Activated naive CD4-positive, alpha-beta T cell treated with anti-CD3 and anti-CD28 coated beads, Interleukin-2, amount 50 U/mL, for 72 hours (primary cell): ENCODE measurements at regions not wholly inside any gene's neighbourhood (a gene's known extent, or its start where the extent isn't known, plus 50 kb on each side); places are given as distances from the start of the nearest gene placed in this dataset.
"Not testable (repeated sequence)": the region's sequence is repeated elsewhere in the genome, so short reads cannot be mapped to it uniquely, and the experiment has no call there.

Experiments
- ATAC-seq, 2 donors: fragments of 150-1000 bp; cut with Tn5 transposase; 2 replicates each; pipeline ENCODE4 v1.10.0; 2021; ENCODE audit warnings: mild to moderate bottlenecking in 2 of 2, moderate library complexity in 2 of 2
- DNase-seq, 2 donors: peaks; one replicate each; pipeline ENCODE4 v3.0.0; 2021 to 2022; ENCODE audit warnings: low spot score in 2 of 2
- H3K27ac Mint-ChIP-seq, 2 donors: one replicate each; pipeline ENCODE4 v1.8.0; 2022; ENCODE audit warnings: mild to moderate bottlenecking in 2 of 2, mixed read lengths in 2 of 2
- H3K36me3 Mint-ChIP-seq, 2 donors: one replicate each; pipeline ENCODE4 v1.8.0; 2022; ENCODE audit warnings: mixed read lengths in 2 of 2
- H3K9me3 Mint-ChIP-seq, 2 donors: one replicate each; pipeline ENCODE4 v1.8.0; 2022; ENCODE audit warnings: mixed read lengths in 2 of 2

GRCh38 chr5:1960595-1961303 lies 78.0 kb upstream of the IRX4 start:
- Mint-ChIP-seq H3K36me3 (no peaks in the 10 kb centered on the region), H3K27ac (no peak overlapping the region), H3K9me3 (no peaks in the 10 kb centered on the region)
- ATAC-seq (no peak), DNase-seq (no peak)

GRCh38 chr5:1959725-1960581 lies 77.2 kb upstream of the IRX4 start:
- no peaks in the 10 kb centered on the region for H3K9me3 Mint-ChIP-seq
- no peaks in the 10 kb centered on the region for H3K36me3 Mint-ChIP-seq
- no peak overlapping the region for H3K27ac Mint-ChIP-seq
- no peak for DNase-seq
- ATAC-seq = no peak

- Mint-ChIP-seq H3K27ac (no peak overlapping the region), H3K9me3 (no peaks in the 10 kb centered on the region), H3K36me3 (no peaks in the 10 kb centered on the region)
- no peak for ATAC-seq
- no peak for DNase-seq
Observed at GRCh38 chr5:1959231-1959630, 76.5 kb upstream of the IRX4 start.

GRCh38 chr5:1958211-1959010 lies 75.7 kb upstream of the IRX4 start:
- ATAC-seq (no peak), DNase-seq (no peak)
- Mint-ChIP-seq H3K27ac (no peak overlapping the region), H3K36me3 (no peaks in the 10 kb centered on the region), H3K9me3 (no peaks in the 10 kb centered on the region)

- Mint-ChIP-seq H3K27ac (no peak overlapping the region), H3K9me3 (peaks cover 0 to 9% of the 10 kb centered on the region in 2 donors), H3K36me3 (no peaks in the 10 kb centered on the region)
- DNase-seq = no peak
- no peak for ATAC-seq
Observed at GRCh38 chr5:1955586-1955985, 72.9 kb upstream of the IRX4 start.

- H3K9me3 Mint-ChIP-seq, DNase-seq, H3K27ac Mint-ChIP-seq, ATAC-seq, H3K36me3 Mint-ChIP-seq: not testable (repeated sequence)
Observed at GRCh38 chr5:1953710-1954109, 71.0 kb upstream of the IRX4 start.

GRCh38 chr5:1952444-1953099 lies 69.8 kb upstream of the IRX4 start:
- Mint-ChIP-seq H3K27ac (no peak overlapping the region), H3K9me3 (peaks cover 0 to 9% of the 10 kb centered on the region in 2 donors), H3K36me3 (no peaks in the 10 kb centered on the region)
- ATAC-seq = no peak
- DNase-seq = no peak

- no peak for ATAC-seq
- no peak overlapping the region for H3K27ac Mint-ChIP-seq
- no peaks in the 10 kb centered on the region for H3K36me3 Mint-ChIP-seq
- DNase-seq = no peak
- H3K9me3 Mint-ChIP-seq = peaks cover 0 to 9% of the 10 kb centered on the region in 2 donors
Observed at GRCh38 chr5:1952021-1952420, 69.3 kb upstream of the IRX4 start.

GRCh38 chr5:1951165-1951816 lies 68.6 kb upstream of the IRX4 start:
- Mint-ChIP-seq H3K9me3 (peaks cover 0 to 9% of the 10 kb centered on the region in 2 donors), H3K36me3 (no peaks in the 10 kb centered on the region), H3K27ac (no peak overlapping the region)
- no peak for ATAC-seq
- no peak for DNase-seq

GRCh38 chr5:1950708-1951103 lies 68.0 kb upstream of the IRX4 start:
- DNase-seq (no peak), ATAC-seq (peak; percentile 35 to 67)
- Mint-ChIP-seq H3K9me3 (peaks cover 0 to 9% of the 10 kb centered on the region in 2 donors), H3K36me3 (no peaks in the 10 kb centered on the region), H3K27ac (no peak overlapping the region)

GRCh38 chr5:1950096-1950707 lies 67.5 kb upstream of the IRX4 start:
- Mint-ChIP-seq H3K27ac (no peak overlapping the region), H3K36me3 (no peaks in the 10 kb centered on the region), H3K9me3 (peaks cover 0 to 9% of the 10 kb centered on the region in 2 donors)
- DNase-seq (no peak), ATAC-seq (no peak)

GRCh38 chr5:1949253-1949652 lies 66.5 kb upstream of the IRX4 start:
- H3K27ac Mint-ChIP-seq = no peak overlapping the region
- ATAC-seq (no peak), DNase-seq (no peak)
- no peaks in the 10 kb centered on the region for H3K36me3 Mint-ChIP-seq
- peaks cover 0 to 9% of the 10 kb centered on the region in 2 donors for H3K9me3 Mint-ChIP-seq

GRCh38 chr5:1948663-1949191 lies 66.0 kb upstream of the IRX4 start:
- H3K27ac Mint-ChIP-seq = no peak overlapping the region
- peaks cover 0 to 9% of the 10 kb centered on the region in 2 donors for H3K9me3 Mint-ChIP-seq
- H3K36me3 Mint-ChIP-seq = no peaks in the 10 kb centered on the region
- DNase-seq (no peak), ATAC-seq (no peak)

- Mint-ChIP-seq H3K27ac (no peak overlapping the region), H3K9me3 (peaks cover 0 to 9% of the 10 kb centered on the region in 2 donors), H3K36me3 (no peaks in the 10 kb centered on the region)
- DNase-seq (no peak), ATAC-seq (no peak)
Observed at GRCh38 chr5:1948111-1948510, 65.4 kb upstream of the IRX4 start.

GRCh38 chr5:1946776-1947175 lies 64.1 kb upstream of the IRX4 start:
- no peak for DNase-seq
- ATAC-seq = no peak
- Mint-ChIP-seq H3K9me3 (peaks cover 0 to 9% of the 10 kb centered on the region in 2 donors), H3K27ac (no peak overlapping the region), H3K36me3 (no peaks in the 10 kb centered on the region)
